IMR-90 (cell line): ENCODE measurements at regions not wholly inside any gene's neighbourhood (a gene's known extent, or its start where the extent isn't known, plus 50 kb on each side); places are given as distances from the start of the nearest gene placed in this dataset.
"Not testable (repeated sequence)": the region's sequence is repeated elsewhere in the genome, so short reads cannot be mapped to it uniquely, and the experiment has no call there.

ENCODE experiments used
- ATAC-seq: fragments of 200-7000 bp; cut with Tn5 transposase; 2 replicates; pipeline ENCODE4 v1.9.1; 2020; ENCODE audit warnings: low read depth, mild to moderate bottlenecking, moderate library complexity
- BruUV-seq: library from RNA; stranded (reverse); fragments of 400-500 nt; replicated peaks from 2 replicates; lab custom pipeline; 2021; lab: Mats Ljungman, UMichigan
- CTCF ChIA-PET: fragments of 300-600 bp; formaldehyde crosslinking; extraction: SDS; loops from one replicate; lab custom pipeline; 2021; ENCODE audit warnings: antibody characterized with exemption; lab: Yijun Ruan, JAX
- POLR2A ChIA-PET: fragments of 300-600 bp; sonication (Branson Sonifier 250); formaldehyde crosslinking; loops from one replicate; lab custom pipeline; 2022; ENCODE audit warnings: antibody characterized with exemption; ENCODE audit not compliant: unreplicated experiment; lab: Charles Lee
- DNase-seq: peaks from one replicate; pipeline ENCODE4 v3.0.0; 2013
- H2AFZ ChIP-seq: replicated peaks from 2 replicates; pipeline ENCODE3; 2013; ENCODE audit warnings: low read length, mild to moderate bottlenecking; ENCODE audit not compliant: poor library complexity
- H2AK5ac ChIP-seq: 2 replicates; pipeline ENCODE4 v1.6.1; 2013; ENCODE audit warnings: low read depth, low read length, inconsistent platforms
- H2AK9ac ChIP-seq: replicated peaks from 2 replicates; pipeline ENCODE3; 2013; ENCODE audit warnings: mild to moderate bottlenecking, low read depth, low read length, moderate library complexity; ENCODE audit not compliant: poor library complexity
- H2BK120ac ChIP-seq: 2 replicates; pipeline ENCODE4 v1.6.1; 2013; ENCODE audit warnings: low read depth, low read length, inconsistent platforms
- H2BK15ac ChIP-seq: 3 replicates; pipeline ENCODE4 v1.6.1; 2013; ENCODE audit warnings: low read depth, low read length, inconsistent platforms
- H2BK20ac ChIP-seq: 2 replicates; pipeline ENCODE4 v1.6.1; 2013; ENCODE audit warnings: low read depth, mild to moderate bottlenecking, inconsistent platforms, low read length, moderate library complexity
- H2BK5ac ChIP-seq: 2 replicates; pipeline ENCODE4 v1.6.1; 2013; ENCODE audit warnings: mild to moderate bottlenecking, low read depth, low read length, inconsistent platforms; ENCODE audit not compliant: poor library complexity, severe bottlenecking
- H3K14ac ChIP-seq: replicated peaks from 2 replicates; pipeline ENCODE4 v1.6.1; 2013; ENCODE audit warnings: low read depth, low read length, inconsistent platforms
- H3K18ac ChIP-seq: 2 replicates; pipeline ENCODE4 v1.6.1; 2013; ENCODE audit warnings: low read depth, low read length, control low read depth
- H3K23ac ChIP-seq: 2 replicates; pipeline ENCODE4 v1.6.1; 2013; ENCODE audit warnings: low read depth, low read length, inconsistent platforms
- H3K27ac ChIP-seq: 2 replicates; pipeline ENCODE4 v1.5.1; 2013; ENCODE audit warnings: mild to moderate bottlenecking, control low read depth, low read length; ENCODE audit not compliant: insufficient read depth
- H3K27me3 ChIP-seq: 2 replicates; pipeline ENCODE4 v1.6.1; 2013; ENCODE audit warnings: low read length; ENCODE audit not compliant: control insufficient read depth, insufficient read depth
- H3K36me3 ChIP-seq: 2 replicates; pipeline ENCODE4 v1.6.1; 2013; ENCODE audit warnings: low read length, mixed read lengths; ENCODE audit not compliant: control insufficient read depth, insufficient read depth
- H3K4ac ChIP-seq: 2 replicates; pipeline ENCODE4 v1.6.1; 2013; ENCODE audit warnings: low read depth, low read length, inconsistent platforms
- H3K4me1 ChIP-seq: 2 replicates; pipeline ENCODE4 v1.6.1; 2013; ENCODE audit warnings: low read length, mixed read lengths; ENCODE audit not compliant: control insufficient read depth, insufficient read depth
- H3K4me2 ChIP-seq: 2 replicates; pipeline ENCODE4 v1.6.1; 2013; ENCODE audit warnings: low read depth, mild to moderate bottlenecking, control low read depth, low read length, moderate library complexity
- H3K4me3 ChIP-seq: 2 replicates; pipeline ENCODE4 v1.5.1; 2013; ENCODE audit warnings: low read depth, mild to moderate bottlenecking, control low read depth, low read length, moderate library complexity; ENCODE audit not compliant: insufficient read depth
- H3K56ac ChIP-seq: 2 replicates; pipeline ENCODE4 v1.6.1; 2013; ENCODE audit warnings: low read length, inconsistent platforms; ENCODE audit not compliant: insufficient read depth; ENCODE audit errors: extremely low read depth
- H3K79me1 ChIP-seq, 2 experiments: 2 replicates each; pipeline ENCODE4 v1.6.1; 2013; ENCODE audit warnings: low read length in 2 of 2, inconsistent platforms in 1 of 2, low read depth in 1 of 2
- H3K9ac ChIP-seq: 2 replicates; pipeline ENCODE4 v1.6.1; 2013; ENCODE audit warnings: low read depth, low read length, control low read depth
- H3K9me1 ChIP-seq: 2 replicates; pipeline ENCODE4 v1.6.1; 2013; ENCODE audit warnings: low read length, inconsistent platforms; ENCODE audit not compliant: insufficient read depth
- H3K9me3 ChIP-seq: 2 replicates; pipeline ENCODE4 v1.6.1; 2013; ENCODE audit warnings: low read length; ENCODE audit not compliant: control insufficient read depth, insufficient read depth
- H4K20me1 ChIP-seq: 2 replicates; pipeline ENCODE4 v1.6.1; 2013; ENCODE audit warnings: low read length, inconsistent platforms; ENCODE audit not compliant: insufficient read depth
- H4K5ac ChIP-seq: 2 replicates; pipeline ENCODE4 v1.6.1; 2013; ENCODE audit warnings: mild to moderate bottlenecking, low read depth, low read length, control low read depth
- H4K8ac ChIP-seq, 2 experiments: 2 replicates each; pipeline ENCODE4 v1.6.1; 2013; ENCODE audit warnings: low read depth in 2 of 2, low read length in 2 of 2, control low read depth in 1 of 2, inconsistent platforms in 1 of 2
- H4K91ac ChIP-seq: 2 replicates; pipeline ENCODE4 v1.6.1; 2013; ENCODE audit warnings: low read depth, low read length, inconsistent platforms; ENCODE audit not compliant: insufficient read depth
- WGBS, 2 experiments: methylation state at CpG; one replicate each; pipeline versions ENCODE4 v1.1.5 to v1.1.7; 2013; ENCODE audit warnings: missing lambda C conversion rate in 2 of 2; ENCODE audit not compliant: insufficient read length in 1 of 2; ENCODE audit errors: extremely low coverage in 2 of 2; 5-methylcytosine and 5-hydroxymethylcytosine counted together
- dilution Hi-C: fragments of 300-500 bp; cut with HindIII; formaldehyde crosslinking; loops from one replicate; pipeline ENCODE4 v1.14.3; 2018; ENCODE audit warnings: low sequenced_read_pairs; ENCODE audit not compliant: unreplicated experiment
- in situ Hi-C: fragments of 300-500 bp; cut with MboI; formaldehyde crosslinking; loops from 3 replicates; pipeline ENCODE4 v1.14.3; 2019; ENCODE audit warnings: low sequenced_read_pairs, inconsistent platforms, mixed read lengths
- intact Hi-C: fragments of 100-400 bp; cut with micrococcal nuclease; formaldehyde crosslinking; loops from 2 replicates; pipeline ENCODE4 v1.10.0; 2022

GRCh38 chr5:25083261-25083660, 438.5 kb upstream of the CDH10 start:
- BruUV-seq, H3K9me3 ChIP-seq, in situ Hi-C loops, H3K14ac ChIP-seq, H2BK20ac ChIP-seq, H2AK9ac ChIP-seq, H3K23ac ChIP-seq, H4K8ac ChIP-seq, H3K36me3 ChIP-seq, H3K9ac ChIP-seq, H2BK5ac ChIP-seq, H2BK15ac ChIP-seq, H3K9me1 ChIP-seq, H3K79me1 ChIP-seq, H3K18ac ChIP-seq, H2AK5ac ChIP-seq, CTCF ChIA-PET, H2AFZ ChIP-seq, H3K56ac ChIP-seq, ATAC-seq, H3K4me1 ChIP-seq, H3K4me3 ChIP-seq, H3K4ac ChIP-seq, H2BK120ac ChIP-seq, intact Hi-C loops, H3K4me2 ChIP-seq, DNase-seq, H4K5ac ChIP-seq, H4K91ac ChIP-seq, H4K20me1 ChIP-seq, POLR2A ChIA-PET, H3K27ac ChIP-seq, H3K27me3 ChIP-seq, dilution Hi-C loops: not testable (repeated sequence)
- WGBS, 2 experiments: no CpG with 5 or more reads among the region's 27 CpGs
